EH (cell line): ENCODE measurements at regions not wholly inside any gene's neighbourhood (a gene's known extent, or its start where the extent isn't known, plus 50 kb on each side); places are given as distances from the start of the nearest gene placed in this dataset.
"Not testable (repeated sequence)": the region's sequence is repeated elsewhere in the genome, so short reads cannot be mapped to it uniquely, and the experiment has no call there.

Source experiments
- DNase-seq: peaks from one replicate; pipeline ENCODE4 v3.0.0-alpha.2; 2015; ENCODE audit warnings: low read depth

DNA sequence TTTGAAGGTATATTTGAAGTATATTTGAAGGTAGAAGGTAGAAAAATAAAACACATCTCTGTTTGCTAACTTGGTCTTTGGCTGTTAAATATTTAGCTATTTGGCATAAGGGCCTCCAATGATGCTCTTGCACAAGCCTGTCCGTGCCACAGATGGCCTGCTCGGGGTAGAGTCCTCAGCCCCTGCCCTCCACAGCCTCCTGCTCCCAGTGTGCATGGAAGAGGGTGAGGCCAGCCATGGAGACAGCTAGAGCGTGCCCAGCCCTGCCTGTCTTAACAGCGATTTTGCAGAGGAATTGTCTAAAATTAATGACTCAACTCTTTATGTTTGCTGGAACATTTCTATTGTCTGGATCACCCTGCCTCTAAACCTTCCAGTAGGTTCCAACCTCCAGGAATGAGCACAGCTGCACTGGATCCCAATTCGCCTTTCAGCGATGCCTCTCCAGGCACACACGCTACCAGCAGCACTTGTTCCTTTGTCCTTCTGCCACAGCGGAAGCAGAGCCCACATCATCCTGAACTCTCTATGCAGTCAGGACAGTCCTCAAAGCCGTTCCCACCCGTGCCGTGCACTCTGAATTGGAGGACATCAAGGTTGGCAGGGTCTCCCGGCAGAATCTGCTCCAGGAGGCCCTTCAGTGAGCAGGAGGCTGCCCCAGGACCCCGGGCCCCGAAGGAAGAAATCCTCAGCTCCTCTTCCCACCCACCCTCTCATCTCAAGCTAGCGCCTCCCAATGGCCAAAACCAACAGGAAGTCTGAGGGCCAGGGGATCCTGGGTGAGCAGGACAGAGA is 254.0 kb upstream of the IRX1 start:
- DNase-seq, result no peak

- no peak for DNase-seq
These were observed 255.2 kb upstream of the IRX1 start for GRCh38 chr5:3340471-3340870.

- DNase-seq, result no peak
These were observed 255.9 kb upstream of the IRX1 start for GRCh38 chr5:3339798-3340115.

DNA sequence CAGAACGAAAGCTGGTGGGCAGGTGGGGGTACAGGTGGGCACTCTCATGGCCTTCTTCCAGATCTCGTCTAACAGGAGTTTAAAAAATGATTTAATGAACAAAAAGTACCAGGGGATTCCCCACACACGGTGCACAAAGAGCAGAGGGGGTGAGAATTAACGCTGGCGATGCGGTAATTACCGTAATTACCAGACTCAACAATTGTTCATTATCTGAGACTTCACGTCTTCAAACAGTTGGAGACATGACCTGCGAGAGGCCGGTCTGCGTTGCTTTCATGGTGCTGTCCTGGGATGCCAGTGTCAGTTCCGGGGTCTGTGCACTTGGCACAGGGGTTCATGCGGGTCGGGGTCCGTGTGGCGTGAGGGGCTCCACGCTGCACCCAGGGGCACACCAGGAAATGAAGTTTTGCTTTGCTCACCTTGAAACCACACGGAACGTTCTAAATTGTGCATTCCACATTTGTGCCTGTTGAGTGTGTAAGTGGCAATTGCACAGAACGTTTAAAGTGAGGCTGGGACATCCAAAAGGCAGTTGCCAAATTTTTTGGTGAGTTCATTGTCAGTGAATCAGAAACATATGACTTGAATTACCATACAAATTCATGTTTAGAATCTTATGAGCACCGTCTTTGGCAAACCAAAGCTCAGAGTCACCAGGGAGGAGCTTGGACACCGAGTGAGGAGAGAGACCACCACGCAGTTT is 256.4 kb upstream of the IRX1 start:
- no peak for DNase-seq

DNA sequence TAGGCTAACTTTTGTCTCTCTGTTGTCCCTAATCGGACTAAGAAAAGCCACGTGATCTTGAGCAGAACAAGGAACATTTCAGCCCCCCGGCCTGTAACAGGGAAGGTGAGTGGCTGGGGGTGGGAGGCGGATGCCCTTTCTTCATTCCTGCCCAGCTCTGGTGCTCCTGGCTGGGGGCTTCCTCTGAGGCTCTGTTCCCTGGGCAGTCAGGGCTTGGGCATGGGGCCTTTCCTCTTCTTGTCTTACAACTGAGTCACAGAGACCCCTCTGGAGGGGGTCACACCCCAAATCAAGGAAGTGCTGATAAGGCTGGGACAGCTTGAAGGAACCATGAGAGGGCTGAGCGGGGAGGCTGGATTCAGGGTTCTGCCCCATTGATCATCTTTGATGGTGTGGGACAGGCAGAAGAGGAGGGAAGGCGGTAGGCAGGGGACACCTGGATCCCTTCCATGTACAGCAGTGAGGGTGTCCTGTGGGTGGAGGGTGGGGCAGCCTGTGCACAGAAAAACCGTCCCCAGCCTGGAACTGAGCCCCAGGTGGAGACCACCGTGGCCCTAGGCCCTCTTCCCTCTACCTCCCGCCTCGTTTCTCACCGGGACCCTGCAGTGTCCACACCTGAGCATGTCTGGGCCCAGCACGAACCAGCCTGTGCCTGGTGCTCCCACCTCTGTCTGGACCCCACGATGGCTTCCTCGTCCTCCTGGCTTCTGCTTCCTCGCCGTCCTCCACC is 257.7 kb upstream of the IRX1 start:
- no peak for DNase-seq

DNA sequence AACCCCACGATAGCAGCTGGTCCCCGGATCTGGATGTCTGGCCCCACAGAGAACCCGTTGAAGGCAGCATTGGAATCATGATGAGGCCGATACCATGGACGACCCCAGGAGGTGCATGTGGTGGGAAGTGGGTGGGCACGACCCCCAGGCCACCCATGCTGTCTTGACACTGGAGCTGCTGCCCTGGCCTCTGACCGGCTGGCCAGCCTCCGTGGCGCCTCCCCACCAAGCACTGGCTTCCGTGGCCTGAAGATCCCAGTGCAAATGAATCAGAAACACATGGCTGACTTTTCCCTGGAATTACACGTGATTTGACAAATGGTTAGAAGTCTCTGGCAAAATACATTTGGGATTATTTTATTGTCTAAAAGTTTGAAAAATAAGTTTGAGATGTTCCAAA is 259.0 kb upstream of the IRX1 start:
- no peak for DNase-seq

GRCh38 chr5:3335301-3335700 is 260.3 kb upstream of the IRX1 start:
- DNase-seq, result no peak

DNA sequence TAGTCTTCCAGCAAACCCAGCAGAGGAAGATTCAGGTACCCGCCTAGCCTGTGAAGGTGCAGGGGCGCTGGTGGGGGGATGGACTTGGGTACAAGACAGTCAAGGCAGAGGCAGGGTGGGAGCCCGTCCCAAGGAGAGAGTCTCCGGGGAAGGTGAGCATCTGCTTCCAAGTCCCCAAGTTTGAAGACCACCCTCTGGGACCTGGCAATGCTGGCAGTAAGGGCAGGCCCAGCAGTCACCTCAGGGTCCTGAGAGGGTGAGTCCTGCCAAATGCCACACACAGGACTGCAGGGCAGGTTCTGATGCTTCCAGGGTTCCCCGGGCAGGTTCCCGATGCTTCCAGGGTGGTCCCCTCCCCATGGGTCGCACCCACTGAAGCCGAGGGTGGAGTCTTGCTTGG is 261.8 kb upstream of the IRX1 start:
- no peak for DNase-seq

- no peak for DNase-seq
These were observed 262.5 kb upstream of the IRX1 start for GRCh38 chr5:3333105-3333504.

GRCh38 chr5:3331819-3332218 is 263.8 kb upstream of the IRX1 start:
- no peak for DNase-seq

DNA sequence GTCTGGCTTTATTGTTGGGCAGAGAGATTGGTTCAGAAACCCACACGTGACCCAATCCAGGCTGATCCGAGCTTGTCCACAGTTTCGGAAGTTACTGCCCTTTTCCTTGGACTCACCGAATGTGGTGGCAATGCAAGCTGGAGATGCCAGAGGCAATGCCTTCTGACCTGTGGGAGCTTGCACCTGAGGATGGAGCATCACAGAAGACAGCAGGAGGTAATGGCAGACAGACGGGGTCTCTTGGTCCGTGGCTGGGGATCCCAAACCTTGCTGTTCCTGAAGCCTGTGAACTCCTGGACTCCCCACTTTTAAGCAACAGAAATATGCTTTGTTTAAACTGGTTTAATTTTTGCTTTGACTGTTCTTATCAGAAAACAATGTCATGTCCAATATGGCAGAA is 265.2 kb upstream of the IRX1 start:
- DNase-seq, result no peak

- no peak for DNase-seq
These were observed 266.2 kb upstream of the IRX1 start for GRCh38 chr5:3329427-3329826.

DNA sequence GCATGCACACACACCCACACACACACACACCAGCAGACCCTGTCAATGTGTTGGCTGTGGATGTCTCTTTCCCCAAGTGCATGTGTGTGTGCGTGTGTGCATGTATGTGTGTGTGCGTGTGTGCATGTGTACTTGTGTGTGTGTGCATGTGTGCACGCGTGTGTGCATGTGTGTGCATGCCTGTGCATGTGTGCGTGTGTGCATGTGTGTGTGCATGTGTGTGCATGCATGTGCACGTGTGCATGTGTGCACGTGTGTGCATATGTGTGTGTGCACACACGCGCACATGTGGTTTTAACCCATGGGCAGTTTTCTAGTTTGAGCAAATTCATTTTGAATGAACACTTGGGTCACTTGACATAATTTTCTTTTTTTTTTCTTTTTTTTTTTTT is 268.8 kb upstream of the IRX1 start:
- DNase-seq, result no peak

DNA sequence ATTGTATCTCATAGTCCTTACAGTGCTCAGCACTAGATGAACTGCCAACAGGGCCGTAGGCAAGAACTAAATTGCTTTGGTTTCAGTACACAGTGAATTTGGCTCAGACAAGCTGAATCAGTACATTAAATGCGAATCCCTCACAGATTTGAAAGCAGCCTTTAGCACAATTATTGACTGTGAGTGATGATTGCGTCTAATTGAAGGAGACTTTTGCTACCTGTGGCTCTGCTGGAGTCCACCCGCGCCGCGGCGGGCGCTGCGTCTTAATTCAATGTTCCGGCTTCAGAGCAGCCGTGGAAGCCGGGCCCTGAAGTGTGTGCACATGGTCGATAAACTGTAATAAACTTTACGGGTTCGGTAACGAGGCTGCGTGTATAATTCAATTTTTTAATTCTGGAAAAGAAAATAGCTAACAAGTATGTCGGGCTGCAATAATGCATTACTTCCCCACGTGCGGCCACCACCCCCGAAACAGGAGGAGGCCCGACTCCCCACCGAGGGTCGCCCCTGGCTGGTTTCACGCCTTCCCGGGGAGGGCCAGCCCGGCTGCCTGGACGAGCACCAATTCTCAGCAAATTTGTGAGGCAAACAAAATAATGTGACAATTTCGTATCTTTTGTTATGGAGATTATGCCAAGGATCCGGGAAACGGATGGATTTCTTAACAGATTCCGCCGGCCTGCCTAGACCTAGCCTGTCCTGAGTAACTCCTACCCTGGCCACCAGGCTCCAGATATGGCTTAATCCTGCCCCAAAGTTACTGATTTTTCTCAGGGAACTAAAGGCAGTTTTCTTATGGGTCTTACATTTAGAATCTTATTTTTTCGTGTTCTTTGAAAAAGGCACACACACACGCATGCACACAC is 269.4 kb upstream of the IRX1 start:
- no peak for DNase-seq

DNA sequence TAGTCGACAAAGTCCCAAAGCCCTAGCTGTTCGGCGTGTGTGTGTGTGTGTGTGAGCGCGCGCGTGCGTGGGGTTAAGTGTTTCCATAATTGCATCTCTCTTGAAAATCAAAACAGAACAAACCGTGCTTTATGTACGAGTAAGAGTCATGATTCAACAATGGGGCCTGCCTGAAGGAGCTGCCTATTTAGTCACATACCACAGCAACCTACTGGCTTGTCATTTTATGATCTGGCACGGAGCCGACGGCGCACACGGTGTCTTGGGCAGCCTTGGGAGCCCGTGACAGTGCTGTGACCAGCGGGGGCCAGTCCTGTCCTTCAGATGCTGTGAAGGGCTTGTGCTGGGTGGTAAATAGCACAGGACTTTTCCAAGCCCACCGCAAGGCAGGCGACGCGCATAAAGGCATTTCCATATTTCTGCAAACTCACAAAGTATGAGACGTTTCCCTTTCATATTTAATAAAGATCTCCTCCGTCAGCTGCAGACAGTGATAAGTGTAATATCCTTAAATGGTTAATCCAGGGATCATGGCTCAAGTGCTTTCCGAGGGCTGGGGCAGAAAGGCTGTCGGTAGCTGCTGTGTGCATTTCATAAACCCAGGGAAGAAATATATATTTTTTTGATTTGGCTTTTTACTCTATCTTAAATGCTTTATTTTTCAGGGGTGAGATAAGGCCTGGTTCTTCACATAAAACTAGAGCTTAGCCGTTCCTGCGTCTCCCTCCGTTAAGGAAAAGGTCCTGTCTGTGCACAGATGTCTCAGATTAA is 270.2 kb upstream of the IRX1 start:
- DNase-seq, result no peak

GRCh38 chr5:3324421-3325101 is 271.1 kb upstream of the IRX1 start:
- DNase-seq, result no peak

- DNase-seq, result not testable (repeated sequence)
These were observed 271.7 kb upstream of the IRX1 start for GRCh38 chr5:3323966-3324365.

- DNase-seq, result no peak
These were observed 272.5 kb upstream of the IRX1 start for GRCh38 chr5:3323144-3323543.

DNA sequence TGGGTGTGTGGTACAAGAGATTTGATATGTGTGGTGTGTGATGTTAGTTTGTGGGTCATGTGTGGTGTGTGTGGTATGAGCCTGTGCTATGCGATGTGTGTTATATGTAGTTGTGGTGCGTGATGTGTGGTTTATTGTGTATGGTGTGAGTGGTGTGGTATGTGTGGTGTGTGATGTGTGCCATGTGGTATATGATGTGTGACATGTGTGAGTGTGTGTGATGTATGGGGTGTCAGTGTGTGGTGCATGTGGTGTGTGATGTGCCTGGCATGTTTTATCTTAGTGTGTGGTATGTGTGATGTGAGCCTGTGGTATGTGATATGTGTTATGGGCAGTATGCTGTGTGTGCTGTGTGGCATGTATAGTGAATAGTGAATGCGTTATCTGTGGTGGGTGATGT is 273.0 kb upstream of the IRX1 start:
- no peak for DNase-seq

DNA sequence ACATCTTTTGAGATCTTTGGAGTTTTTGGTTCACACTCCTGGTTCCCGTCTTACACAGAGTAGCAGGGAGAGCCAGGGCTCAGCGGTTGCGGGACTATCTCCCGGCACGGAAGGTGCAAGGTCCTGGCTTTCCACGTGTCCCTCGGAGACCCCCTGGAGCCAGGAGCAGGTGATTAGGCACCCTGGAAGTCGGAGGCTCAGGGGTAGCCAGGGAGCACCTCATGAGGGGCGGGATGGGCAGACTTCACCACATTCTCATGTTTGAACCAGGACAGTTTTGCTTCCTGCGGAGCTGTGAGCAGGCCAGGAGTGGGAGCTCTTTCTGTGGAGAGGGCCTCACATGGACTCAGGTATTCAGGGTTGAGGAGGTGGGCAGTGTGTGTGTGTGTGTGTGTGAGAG is 273.7 kb upstream of the IRX1 start:
- no peak for DNase-seq
